GM11168 (cell line): ENCODE measurements at regions not wholly inside any gene's neighbourhood (a gene's known extent, or its start where the extent isn't known, plus 50 kb on each side); places are given as distances from the start of the nearest gene placed in this dataset.

Experiments used
- in situ Hi-C: fragments of 300-500 bp; cut with MboI; formaldehyde crosslinking; loops from one replicate; pipeline ENCODE4 v1.12.0; 2022; ENCODE audit warnings: low sequenced_read_pairs; ENCODE audit not compliant: unreplicated experiment

- in situ Hi-C loops = no loop called here
Measured at GRCh38 chr7:46954181-46954580, 627.7 kb downstream of the TNS3 start.

- in situ Hi-C loops = no loop called here
Measured at GRCh38 chr7:46953008-46953407, 628.9 kb downstream of the TNS3 start.

GRCh38 chr7:46949270-46949931 is 632.5 kb downstream of the TNS3 start:
- in situ Hi-C loops = no loop called here

GRCh38 chr7:46948716-46949115 is 633.2 kb downstream of the TNS3 start:
- in situ Hi-C loops = no loop called here

GRCh38 chr7:46945328-46945727 is 636.6 kb downstream of the TNS3 start:
- in situ Hi-C loops = no loop called here

- in situ Hi-C loops = no loop called here
Measured at GRCh38 chr7:46943996-46944395, 637.9 kb downstream of the TNS3 start.

- in situ Hi-C loops = no loop called here
Measured at GRCh38 chr7:46942574-46942973, 639.3 kb downstream of the TNS3 start.

GRCh38 chr7:46940178-46940577 is 641.7 kb downstream of the TNS3 start:
- in situ Hi-C loops = no loop called here

GRCh38 chr7:46939558-46939957 is 642.4 kb downstream of the TNS3 start:
- in situ Hi-C loops = no loop called here

- in situ Hi-C loops = no loop called here
Measured at GRCh38 chr7:46939089-46939488, 642.8 kb downstream of the TNS3 start.

GRCh38 chr7:46937826-46938225 is 644.1 kb downstream of the TNS3 start:
- in situ Hi-C loops = no loop called here

- in situ Hi-C loops = no loop called here
Measured at GRCh38 chr7:46934198-46934825, 647.6 kb downstream of the TNS3 start.

- in situ Hi-C loops = no loop called here
Measured at GRCh38 chr7:46933596-46933995, 648.3 kb downstream of the TNS3 start.

- in situ Hi-C loops = no loop called here
Measured at GRCh38 chr7:46932676-46933424, 649.1 kb downstream of the TNS3 start.

GRCh38 chr7:46932306-46932675 is 649.6 kb downstream of the TNS3 start:
- in situ Hi-C loops = no loop called here

- in situ Hi-C loops = no loop called here
Measured at GRCh38 chr7:46930366-46930765, 651.5 kb downstream of the TNS3 start.

GRCh38 chr7:46929359-46929758 is 652.6 kb downstream of the TNS3 start:
- in situ Hi-C loops = no loop called here

- in situ Hi-C loops = no loop called here
Measured at GRCh38 chr7:46928719-46929118, 653.2 kb downstream of the TNS3 start.

GRCh38 chr7:46927131-46927810 is 654.6 kb downstream of the TNS3 start:
- in situ Hi-C loops = no loop called here

GRCh38 chr7:46916581-46916980 is 665.3 kb downstream of the TNS3 start:
- in situ Hi-C loops = no loop called here

- in situ Hi-C loops = no loop called here
Measured at GRCh38 chr7:46912692-46913091, 669.2 kb downstream of the TNS3 start.
